Heart left ventricle (tissue), 16 donors: ENCODE measurements at regions not wholly inside any gene's neighbourhood (a gene's known extent, or its start where the extent isn't known, plus 50 kb on each side); places are given as distances from the start of the nearest gene placed in this dataset.

ENCODE experiments used
- ATAC-seq, 4 donors: fragments of 200-7000 bp; cut with Tn5 transposase; one replicate each; pipeline ENCODE4 v1.9.1; 2020 to 2022; ENCODE audit warnings: moderate library complexity in 4 of 4, mild to moderate bottlenecking in 3 of 4, moderate number of reproducible peaks in 1 of 4
- DNase-seq, 5 donors: peaks; one replicate each; pipeline ENCODE4 v3.0.0-alpha.2; 2020
- H3K27ac ChIP-seq, 12 donors: fragments of 200-600 bp; sonication (generic) in 4 of 12; one replicate each; pipeline versions ENCODE4 v1.5.0 to v1.8.0; 2016 to 2022; ENCODE audit warnings: mild to moderate bottlenecking in 2 of 12
- H3K27me3 ChIP-seq, 9 donors: fragments of 200-600 bp; sonication (generic) in 2 of 9; one replicate each; pipeline versions ENCODE4 v1.5.1 to v1.8.0; 2016 to 2022; ENCODE audit warnings: mild to moderate bottlenecking in 3 of 9
- H3K36me3 ChIP-seq, 9 donors: fragments of 200-600 bp; sonication (generic) in 2 of 9; one replicate each; pipeline versions ENCODE4 v1.5.0 to v1.8.0; 2018 to 2022; ENCODE audit warnings: mild to moderate bottlenecking in 2 of 9
- H3K4me1 ChIP-seq, 12 donors: fragments of 200-600 bp; sonication (generic) in 4 of 12; one replicate each; pipeline versions ENCODE4 v1.5.0 to v1.8.0; 2016 to 2022; ENCODE audit warnings: mild to moderate bottlenecking in 3 of 12
- H3K4me3 ChIP-seq, 12 donors: fragments of 200-600 bp; sonication (generic) in 4 of 12; one replicate each; pipeline versions ENCODE4 v1.5.0 to v1.8.0; 2017 to 2022; ENCODE audit warnings: mild to moderate bottlenecking in 9 of 12, moderate library complexity in 4 of 12
- H3K9me3 ChIP-seq, 12 donors: fragments of 200-600 bp; sonication (generic) in 4 of 12; one replicate each; pipeline versions ENCODE4 v1.5.0 to v1.8.0; 2016 to 2022; ENCODE audit warnings: mild to moderate bottlenecking in 1 of 12
- POLR2A ChIP-seq, 2 donors: fragments of 450-650 bp; IDR thresholded peaks; one replicate each; pipeline ENCODE4 v1.6.1; 2017; ENCODE audit warnings: antibody characterized with exemption in 2 of 2, mild to moderate bottlenecking in 2 of 2, moderate library complexity in 2 of 2
- WGBS, 4 donors: extraction: QIAGEN DNeasy Blood & Tissue Kit in 2 of 4; methylation state at CpG; one replicate each; pipeline versions ENCODE4 v1.1.5 to v1.1.7; 2013 to 2018; 5-methylcytosine and 5-hydroxymethylcytosine counted together
- intact Hi-C, 10 donors: fragments of 100-400 bp; cut with DNase I; formaldehyde crosslinking; loops; one replicate each; pipeline versions ENCODE4 v1.11.1 to v1.14.2; 2022
- TF ChIP-seq, protein P1 (sequence below), 12 donors: fragments of 200-600 bp; sonication (generic) in 4 of 12; IDR thresholded peaks; one replicate each; pipeline versions ENCODE4 v1.5.0 to v1.8.0; 2018 to 2022; ENCODE audit warnings: antibody characterized with exemption in 12 of 12, mild to moderate bottlenecking in 5 of 12
- donor health status: ischemic (EF 13 %, LVEDD 7.1; RV severe dilation, severe dysfunction).
- donor health status: healthy with polysubstance abuse.
- donor health status: DM: no; HTN: yes; CAD: no.
- donor health status: DM: no; HTN: no; CAD: no.
- donor health status: ischemic (EF 25% LVEDD 6.9; RV normal size, moderate dysfunction).
- donor health status: ischemic (EF 25% LVEDD 5.7; RV mildly dilated, moderate dysfunction).
- donor health status: healthy.
- donor health status: DM: yes; HTN: yes; CAD: no.
- donor health status: ischemic (EF 35%, LVEDD 5.7; RV mildly dilated, moderate dysfunction).
- donor health status: nonischemic (EF 11% LVEDD 7.7; RV severe dilation, severe dysfunction).
- donor health status: DM: yes; HTN: yes; CAD: no.
- donor health status: PGD.
- donor health status: ischemic (EF 29% LVEDD 5.4; RV normal size, mild dysfunction).
- donor health status: nonischemic (EF 23%, LVEDD 6.1; RV moderate dilation, normal function).

- Histone ChIP-seq H3K4me3 (no peak overlapping the region), H3K9me3 (peaks cover 0 to 11% (median 3%) of the 10 kb centered on the region in 12 donors), H3K36me3 (no peaks in the 10 kb centered on the region), H3K27me3 (peaks cover 0 to 45% (median 5%) of the 10 kb centered on the region in 9 donors), H3K4me1 (peaks cover 0 to 19% (median 0%) of the 10 kb centered on the region in 12 donors), H3K27ac (no peak overlapping the region)
- DNase-seq, result no peak
- TF ChIP-seq POLR2A (IDR thresholded peaks at IDR 0.05), result no peak
- TF ChIP-seq, protein P1, sequence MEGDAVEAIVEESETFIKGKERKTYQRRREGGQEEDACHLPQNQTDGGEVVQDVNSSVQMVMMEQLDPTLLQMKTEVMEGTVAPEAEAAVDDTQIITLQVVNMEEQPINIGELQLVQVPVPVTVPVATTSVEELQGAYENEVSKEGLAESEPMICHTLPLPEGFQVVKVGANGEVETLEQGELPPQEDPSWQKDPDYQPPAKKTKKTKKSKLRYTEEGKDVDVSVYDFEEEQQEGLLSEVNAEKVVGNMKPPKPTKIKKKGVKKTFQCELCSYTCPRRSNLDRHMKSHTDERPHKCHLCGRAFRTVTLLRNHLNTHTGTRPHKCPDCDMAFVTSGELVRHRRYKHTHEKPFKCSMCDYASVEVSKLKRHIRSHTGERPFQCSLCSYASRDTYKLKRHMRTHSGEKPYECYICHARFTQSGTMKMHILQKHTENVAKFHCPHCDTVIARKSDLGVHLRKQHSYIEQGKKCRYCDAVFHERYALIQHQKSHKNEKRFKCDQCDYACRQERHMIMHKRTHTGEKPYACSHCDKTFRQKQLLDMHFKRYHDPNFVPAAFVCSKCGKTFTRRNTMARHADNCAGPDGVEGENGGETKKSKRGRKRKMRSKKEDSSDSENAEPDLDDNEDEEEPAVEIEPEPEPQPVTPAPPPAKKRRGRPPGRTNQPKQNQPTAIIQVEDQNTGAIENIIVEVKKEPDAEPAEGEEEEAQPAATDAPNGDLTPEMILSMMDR (IDR thresholded peaks at IDR 0.05), result no peak
- intact Hi-C loops, result no loop called here
- ATAC-seq, result no peak
- WGBS, 4 donors, result 64 to 68% (median 65%) methylated on average over 25 to 28 of the region's 28 CpGs
Measured at GRCh38 chr11:64500176-64501013, 55.3 kb upstream of the SLC22A11 start.

DNA sequence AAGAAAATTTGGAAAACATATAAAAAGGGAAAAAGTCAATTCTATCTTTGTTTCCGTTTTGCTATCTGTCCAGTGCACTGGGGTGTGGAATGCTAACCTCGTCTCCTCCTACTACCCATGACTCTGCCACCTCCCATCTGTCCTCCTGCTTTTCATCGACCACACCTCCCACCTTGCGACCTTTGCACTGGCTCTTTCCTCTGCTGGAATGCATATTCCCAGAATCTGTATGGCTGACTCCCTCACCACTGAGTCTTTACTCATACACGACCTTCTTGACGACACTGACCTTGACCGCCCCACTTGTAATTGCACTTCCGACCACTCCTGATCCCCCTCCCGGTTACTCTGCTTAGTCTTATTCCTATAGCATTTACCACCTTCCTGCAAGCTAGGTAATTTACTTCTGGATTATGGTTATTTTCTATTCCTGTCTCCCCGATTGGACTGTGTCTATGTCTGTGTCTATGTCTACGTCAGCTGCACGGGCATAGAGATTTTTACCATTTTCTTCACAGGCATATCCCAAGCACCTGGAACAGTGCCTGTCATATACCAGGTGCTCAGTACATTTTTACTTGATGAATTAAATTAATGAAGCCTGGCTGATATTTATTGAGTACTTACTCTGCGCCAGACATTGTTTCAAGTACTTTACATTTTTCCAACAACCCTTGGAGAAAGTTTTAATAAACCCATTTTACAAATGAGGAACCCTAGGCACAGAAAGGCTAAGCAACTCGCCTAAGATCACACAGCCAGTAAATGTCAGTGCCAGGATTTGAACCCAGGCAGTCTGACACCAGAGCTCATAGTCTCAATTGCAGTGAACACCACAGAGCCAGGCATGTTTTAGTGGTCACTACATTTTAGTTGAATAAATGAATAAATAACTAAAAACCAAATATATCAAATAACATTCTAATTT lies 54.0 kb upstream of the SLC22A11 start:
- H3K4me1 ChIP-seq, result peaks cover 0 to 19% (median 0%) of the 10 kb centered on the region in 12 donors
- no peaks in the 10 kb centered on the region for H3K36me3 ChIP-seq
- H3K27me3 ChIP-seq, result peaks cover 0 to 32% (median 5%) of the 10 kb centered on the region in 9 donors
- H3K9me3 ChIP-seq, result peaks cover 0 to 17% (median 4%) of the 10 kb centered on the region in 12 donors
- no peak overlapping the region for H3K27ac ChIP-seq
- DNase-seq (no peak), ATAC-seq (no peak)
- intact Hi-C loops, result no loop called here
- no peak overlapping the region for H3K4me3 ChIP-seq
- no peak for TF ChIP-seq POLR2A (IDR thresholded peaks at IDR 0.05)
- TF ChIP-seq, protein P1 (IDR thresholded peaks at IDR 0.05), result no peak
- WGBS, 4 donors, result 44 to 49% (median 47%) methylated on average over 14 of the region's 14 CpGs

GRCh38 chr11:64502634-64503033 lies 53.1 kb upstream of the SLC22A11 start:
- H3K27ac ChIP-seq, result no peak overlapping the region
- DNase-seq (no peak), ATAC-seq (no peak)
- H3K9me3 ChIP-seq, result peaks cover 0 to 17% (median 4%) of the 10 kb centered on the region in 12 donors
- H3K27me3 ChIP-seq, result peaks cover 0 to 32% (median 5%) of the 10 kb centered on the region in 9 donors
- intact Hi-C loops, result no loop called here
- H3K4me1 ChIP-seq, result peaks cover 0 to 18% (median 0%) of the 10 kb centered on the region in 12 donors
- 87 to 91% (median 89%) methylated on average over 19 of the region's 19 CpGs for WGBS, 4 donors
- no peak for TF ChIP-seq POLR2A (IDR thresholded peaks at IDR 0.05)
- TF ChIP-seq, protein P1 (IDR thresholded peaks at IDR 0.05), result no peak
- H3K36me3 ChIP-seq, result no peaks in the 10 kb centered on the region
- no peak overlapping the region for H3K4me3 ChIP-seq
